Limb (tissue), 2 donors: ENCODE measurements at regions not wholly inside any gene's neighbourhood (a gene's known extent, or its start where the extent isn't known, plus 50 kb on each side); places are given as distances from the start of the nearest gene placed in this dataset.
"Not testable (repeated sequence)": the region's sequence is repeated elsewhere in the genome, so short reads cannot be mapped to it uniquely, and the experiment has no call there.

Source experiments
- DNase-seq, 2 donors: peaks; one replicate each; pipeline ENCODE4 v3.0.0-alpha.2; 2016; ENCODE audit errors: extremely low spot score in 2 of 2

- no peak for DNase-seq
Measured at GRCh38 chr15:99826157-99826780, 93.0 kb upstream of the LYSMD4 start.

- DNase-seq: no peak
Measured at GRCh38 chr15:99823346-99823745, 90.1 kb upstream of the LYSMD4 start.

- DNase-seq: no peak
Measured at GRCh38 chr15:99819981-99820718, 86.9 kb upstream of the LYSMD4 start.

- DNase-seq: no peak
Measured at GRCh38 chr15:99818872-99819271, 85.6 kb upstream of the LYSMD4 start.

- not testable (repeated sequence) for DNase-seq
Measured at GRCh38 chr15:99816862-99817261, 83.6 kb upstream of the LYSMD4 start.

- DNase-seq: not testable (repeated sequence)
Measured at GRCh38 chr15:99810663-99811062, 77.4 kb upstream of the LYSMD4 start.

- not testable (repeated sequence) for DNase-seq
Measured at GRCh38 chr15:99799854-99800250, 66.6 kb upstream of the LYSMD4 start.

GRCh38 chr15:99799182-99799853, 66.1 kb upstream of the LYSMD4 start:
- not testable (repeated sequence) for DNase-seq

- DNase-seq: not testable (repeated sequence)
Measured at GRCh38 chr15:99796940-99797870, 64.0 kb upstream of the LYSMD4 start.

GRCh38 chr15:99791881-99792807, 58.9 kb upstream of the LYSMD4 start:
- DNase-seq: not testable (repeated sequence)

GRCh38 chr15:99790751-99791150, 57.5 kb upstream of the LYSMD4 start:
- not testable (repeated sequence) for DNase-seq

- DNase-seq: no peak
Measured at GRCh38 chr15:99788156-99788555, 54.9 kb upstream of the LYSMD4 start.

GRCh38 chr15:99784800-99785199, 51.6 kb upstream of the LYSMD4 start:
- DNase-seq: not testable (repeated sequence)

GRCh38 chr15:99783918-99784619, 50.8 kb upstream of the LYSMD4 start:
- not testable (repeated sequence) for DNase-seq
